AG04450 (cell line): ENCODE measurements at regions not wholly inside any gene's neighbourhood (a gene's known extent, or its start where the extent isn't known, plus 50 kb on each side); places are given as distances from the start of the nearest gene placed in this dataset.

ENCODE experiments used
- CTCF ChIA-PET: fragments of 300-600, 350-600 bp; formaldehyde crosslinking; extraction: SDS; loops from one replicate; lab custom pipeline; 2022; ENCODE audit warnings: antibody characterized with exemption, inconsistent platforms; lab: Charles Lee
- POLR2A ChIA-PET: fragments of 350-600 bp; formaldehyde crosslinking; extraction: SDS; loops from one replicate; lab custom pipeline; 2021; ENCODE audit warnings: antibody characterized with exemption, inconsistent platforms; lab: Yijun Ruan, JAX
- DNase-seq: peaks from one replicate; pipeline ENCODE4 v3.0.0-alpha.2; 2011; ENCODE audit warnings: low read depth, low spot score
- H3K27ac ChIP-seq: one replicate; pipeline ENCODE4 v1.5.1; 2012; ENCODE audit warnings: low read depth, low read length, control low read depth
- H3K27me3 ChIP-seq: one replicate; pipeline ENCODE4 v1.6.0; 2012; ENCODE audit warnings: low read length; ENCODE audit not compliant: control insufficient read depth, insufficient read depth
- H3K4me3 ChIP-seq: 2 replicates; pipeline ENCODE4 v1.5.1; 2011; ENCODE audit warnings: mild to moderate bottlenecking, low read depth, low read length, control low read depth
- H3K9me3 ChIP-seq: 2 replicates; pipeline ENCODE4 v1.5.1; 2012; ENCODE audit warnings: low read length; ENCODE audit not compliant: control insufficient read depth, insufficient read depth
- CTCF ChIP-seq: IDR thresholded peaks from 2 replicates; pipeline ENCODE4 v1.5.1; 2011; ENCODE audit warnings: low read depth, low read length, control low read depth, inconsistent platforms

DNA sequence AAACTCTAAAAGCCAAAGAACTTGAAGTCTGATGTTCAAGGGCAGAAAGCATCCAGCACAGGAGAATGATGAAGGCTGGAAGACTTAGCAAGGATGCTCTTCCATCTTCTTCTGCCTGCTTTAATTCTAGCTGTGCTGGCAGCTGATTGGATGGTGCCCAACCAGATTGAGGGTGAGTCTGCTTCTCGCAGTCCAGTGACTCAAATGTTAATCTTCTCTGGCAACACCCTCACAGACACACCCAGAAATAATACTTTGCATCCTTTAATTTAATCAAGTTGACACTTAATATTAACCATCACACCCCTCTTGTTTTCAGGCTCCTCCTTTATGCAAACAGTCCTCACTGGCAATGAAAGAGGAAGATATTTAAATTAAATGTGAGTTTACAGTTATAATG lies 321.7 kb downstream of the TEX13C start:
- H3K9me3 ChIP-seq: no peaks in the 10 kb centered on the region; the same call in 1 of the 2 replicates
- no peaks in the 10 kb centered on the region for H3K27me3 ChIP-seq
- no peak for TF ChIP-seq CTCF
- no peak overlapping the region for H3K4me3 ChIP-seq
- ChIA-PET POLR2A (no interaction called here), CTCF (no interaction called here)
- no peak for DNase-seq
- no peak overlapping the region for H3K27ac ChIP-seq

GRCh38 chrX:125646195-125646594 lies 326.5 kb downstream of the TEX13C start:
- POLR2A ChIA-PET: no interaction called here
- CTCF ChIA-PET: no interaction called here
- no peak for TF ChIP-seq CTCF

DNA sequence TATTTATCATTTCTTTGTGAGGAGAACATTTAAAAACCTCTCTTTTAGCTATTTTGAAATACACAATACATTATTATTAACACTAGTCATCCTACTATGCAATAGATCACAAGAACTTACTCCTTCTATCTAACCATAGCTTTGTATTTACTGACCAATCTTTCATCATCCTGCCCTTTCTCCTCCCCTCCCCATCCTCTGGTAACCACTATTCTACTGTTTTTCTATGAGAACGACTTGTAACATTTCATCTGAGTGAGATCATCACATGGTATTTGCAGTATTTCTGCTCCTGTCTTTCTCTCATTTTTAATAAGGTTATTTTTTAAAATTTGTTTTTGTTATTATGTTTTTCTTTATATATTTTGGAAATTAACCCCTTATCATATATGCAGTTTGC lies 331.8 kb downstream of the TEX13C start:
- no peak overlapping the region for H3K27ac ChIP-seq
- TF ChIP-seq CTCF: no peak
- peaks cover 4% of the 10 kb centered on the region; the same call in 1 of the 2 replicates for H3K9me3 ChIP-seq
- POLR2A ChIA-PET: no interaction called here
- no peak overlapping the region for H3K4me3 ChIP-seq
- H3K27me3 ChIP-seq: no peaks in the 10 kb centered on the region
- CTCF ChIA-PET: no interaction called here
- no peak for DNase-seq

More at GRCh38 chrX:125646195-125646594, 326.5 kb downstream of the TEX13C start:
- DNase-seq: no peak
- Histone ChIP-seq H3K4me3 (no peak overlapping the region), H3K27me3 (no peaks in the 10 kb centered on the region), H3K9me3 (no peaks in the 10 kb centered on the region; the same call in 1 of the 2 replicates), H3K27ac (no peak overlapping the region)

- DNase-seq: no peak
- no peak overlapping the region for H3K4me3 ChIP-seq
- no peak overlapping the region for H3K27ac ChIP-seq
- H3K9me3 ChIP-seq: peaks cover 4% of the 10 kb centered on the region; the same call in 1 of the 2 replicates
- no peak for TF ChIP-seq CTCF
- no peaks in the 10 kb centered on the region for H3K27me3 ChIP-seq
- POLR2A ChIA-PET: no interaction called here
- CTCF ChIA-PET: no interaction called here
Measured at GRCh38 chrX:125654501-125654900, 334.8 kb downstream of the TEX13C start.

DNA sequence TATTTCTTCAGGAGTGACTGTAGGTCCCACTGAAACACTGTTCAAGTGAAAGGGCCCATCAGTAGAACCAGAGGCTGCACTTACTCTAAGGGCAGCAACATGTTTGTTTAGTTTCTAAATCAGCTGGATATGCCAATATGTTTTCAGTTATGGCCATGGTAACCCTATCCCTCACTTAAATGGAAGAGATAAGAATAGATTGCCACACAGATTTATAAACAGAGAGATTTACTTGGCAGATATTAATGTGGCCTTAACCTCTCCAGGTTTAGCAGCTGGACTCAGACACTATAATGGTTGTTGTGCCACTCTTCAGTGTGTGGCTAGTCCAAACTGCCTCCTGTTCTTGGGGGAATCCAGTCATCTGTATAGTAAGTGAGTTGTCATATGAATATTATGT lies 354.1 kb downstream of the TEX13C start:
- POLR2A ChIA-PET: no interaction called here
- no peaks in the 10 kb centered on the region for H3K27me3 ChIP-seq
- CTCF ChIA-PET: no interaction called here
- peaks cover 3% of the 10 kb centered on the region; the same call in 1 of the 2 replicates for H3K9me3 ChIP-seq
- TF ChIP-seq CTCF: no peak
- DNase-seq: no peak
- no peak overlapping the region for H3K27ac ChIP-seq
- H3K4me3 ChIP-seq: no peak overlapping the region
